OCI-LY3 (cell line): ENCODE measurements at regions not wholly inside any gene's neighbourhood (a gene's known extent, or its start where the extent isn't known, plus 50 kb on each side); places are given as distances from the start of the nearest gene placed in this dataset.

Experiments used
- EZH2phosphoT487 ChIP-seq: fragments of 200-600 bp; shearing (Covaris generic); IDR thresholded peaks from 2 replicates; pipeline ENCODE4 v1.6.1; 2018; ENCODE audit warnings: antibody characterized with exemption, mixed run types, low read depth
- TF ChIP-seq, protein P1 (sequence below): fragments of 200-600, 300-600 bp; sonication (generic); IDR thresholded peaks from 2 replicates; pipeline ENCODE4 v1.5.1; 2014; ENCODE audit warnings: antibody characterized with exemption, low read length, low read depth

- TF ChIP-seq, protein P1, sequence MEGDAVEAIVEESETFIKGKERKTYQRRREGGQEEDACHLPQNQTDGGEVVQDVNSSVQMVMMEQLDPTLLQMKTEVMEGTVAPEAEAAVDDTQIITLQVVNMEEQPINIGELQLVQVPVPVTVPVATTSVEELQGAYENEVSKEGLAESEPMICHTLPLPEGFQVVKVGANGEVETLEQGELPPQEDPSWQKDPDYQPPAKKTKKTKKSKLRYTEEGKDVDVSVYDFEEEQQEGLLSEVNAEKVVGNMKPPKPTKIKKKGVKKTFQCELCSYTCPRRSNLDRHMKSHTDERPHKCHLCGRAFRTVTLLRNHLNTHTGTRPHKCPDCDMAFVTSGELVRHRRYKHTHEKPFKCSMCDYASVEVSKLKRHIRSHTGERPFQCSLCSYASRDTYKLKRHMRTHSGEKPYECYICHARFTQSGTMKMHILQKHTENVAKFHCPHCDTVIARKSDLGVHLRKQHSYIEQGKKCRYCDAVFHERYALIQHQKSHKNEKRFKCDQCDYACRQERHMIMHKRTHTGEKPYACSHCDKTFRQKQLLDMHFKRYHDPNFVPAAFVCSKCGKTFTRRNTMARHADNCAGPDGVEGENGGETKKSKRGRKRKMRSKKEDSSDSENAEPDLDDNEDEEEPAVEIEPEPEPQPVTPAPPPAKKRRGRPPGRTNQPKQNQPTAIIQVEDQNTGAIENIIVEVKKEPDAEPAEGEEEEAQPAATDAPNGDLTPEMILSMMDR = no peak
- no peak for TF ChIP-seq EZH2phosphoT487
Observed at GRCh38 chr11:122513328-122513727, 142.2 kb upstream of the UBASH3B start.
